H1 (cell line): ENCODE measurements at regions not wholly inside any gene's neighbourhood (a gene's known extent, or its start where the extent isn't known, plus 50 kb on each side); places are given as distances from the start of the nearest gene placed in this dataset.

ENCODE experiments used
- CEBPB ChIP-seq: IDR thresholded peaks from 2 replicates; pipeline ENCODE4 v1.6.1; 2012; ENCODE audit warnings: low read depth, low read length
- NRF1 ChIP-seq: IDR thresholded peaks from 2 replicates; pipeline ENCODE4 v1.6.1; 2011; ENCODE audit warnings: mild to moderate bottlenecking, low read depth, low read length, improper control_type of control experiment
- POLR2AphosphoS5 ChIP-seq: IDR thresholded peaks from 2 replicates; pipeline ENCODE4 v1.6.1; 2011; ENCODE audit warnings: low read depth, low read length
- RBBP5 ChIP-seq: IDR thresholded peaks from 2 replicates; pipeline ENCODE4 v1.7.1; 2012; ENCODE audit warnings: low read depth, mild to moderate bottlenecking, inconsistent platforms, low read length, moderate library complexity, borderline replicate concordance
- SIN3A ChIP-seq, 2 experiments: IDR thresholded peaks in 1 of 2; conservative IDR thresholded peaks in 1 of 2; 2 replicates each; pipeline ENCODE4 v1.6.1; 2011 to 2012; ENCODE audit warnings: low read length in 2 of 2, improper control_type of control experiment in 1 of 2, low read depth in 1 of 2, mild to moderate bottlenecking in 1 of 2
- TCF12 ChIP-seq: IDR thresholded peaks from 2 replicates; pipeline ENCODE4 v1.6.1; 2011; ENCODE audit warnings: low read depth, mild to moderate bottlenecking, low read length
- YY1 ChIP-seq: IDR thresholded peaks from 2 replicates; pipeline ENCODE4 v1.6.1; 2011; ENCODE audit warnings: low read depth, mild to moderate bottlenecking, low read length
- TF ChIP-seq, protein P1 (sequence below), 3 experiments: IDR thresholded peaks; 1 replicate in 2 of 3; 2 replicates in 1 of 3; pipeline versions ENCODE4 v1.5.1 to v1.6.1; 2011; ENCODE audit warnings: low read length in 3 of 3, mild to moderate bottlenecking in 3 of 3, inconsistent platforms in 2 of 3, low read depth in 1 of 3, moderate library complexity in 1 of 3; ENCODE audit not compliant: insufficient read depth in 1 of 3; ENCODE audit errors: control extremely low read depth in 1 of 3
- TF ChIP-seq, protein P2 (sequence below): IDR thresholded peaks from 2 replicates; pipeline ENCODE4 v1.6.1; 2012; ENCODE audit warnings: inconsistent platforms

DNA sequence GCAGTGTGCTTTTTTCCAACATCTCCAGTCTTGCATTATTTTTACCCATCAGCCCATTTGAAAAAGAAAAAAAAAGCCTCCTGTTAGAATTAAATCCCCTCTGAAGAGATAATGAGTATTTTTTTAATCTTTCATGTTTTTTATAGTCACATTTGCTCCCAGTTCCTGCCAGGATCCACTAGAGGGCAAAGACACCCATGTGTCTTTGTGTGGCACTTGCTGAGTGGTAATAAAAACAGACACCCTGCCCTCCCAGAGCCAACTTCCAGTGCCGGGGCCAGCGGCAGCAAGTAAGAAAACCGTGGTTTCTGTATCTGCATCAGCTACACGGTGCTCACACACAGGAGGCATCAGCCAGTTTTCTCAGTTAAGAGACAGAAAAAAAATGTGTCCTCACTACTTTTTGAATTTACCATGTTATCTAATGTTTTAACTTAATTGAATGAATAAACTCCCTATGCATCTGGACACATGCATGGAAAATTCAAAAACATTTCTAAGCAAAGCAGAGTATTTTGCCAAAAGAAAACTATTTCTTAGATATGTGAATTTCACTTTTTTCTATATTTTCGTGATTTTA is 70.2 kb upstream of the PLEKHG4B start:
- TF ChIP-seq CEBPB (no peak), YY1 (no peak), TCF12 (no peak), SIN3A (conservative IDR thresholded peaks at IDR 0.05 in 1 of 2, IDR thresholded peaks at IDR 0.05 in 1 of 2; ENCODE audit: low read depth in 1 of 2, low read length in 2 of 2) (no peak), NRF1 (no peak), POLR2AphosphoS5 (no peak), RBBP5 (no peak)
- TF ChIP-seq, protein P1, sequence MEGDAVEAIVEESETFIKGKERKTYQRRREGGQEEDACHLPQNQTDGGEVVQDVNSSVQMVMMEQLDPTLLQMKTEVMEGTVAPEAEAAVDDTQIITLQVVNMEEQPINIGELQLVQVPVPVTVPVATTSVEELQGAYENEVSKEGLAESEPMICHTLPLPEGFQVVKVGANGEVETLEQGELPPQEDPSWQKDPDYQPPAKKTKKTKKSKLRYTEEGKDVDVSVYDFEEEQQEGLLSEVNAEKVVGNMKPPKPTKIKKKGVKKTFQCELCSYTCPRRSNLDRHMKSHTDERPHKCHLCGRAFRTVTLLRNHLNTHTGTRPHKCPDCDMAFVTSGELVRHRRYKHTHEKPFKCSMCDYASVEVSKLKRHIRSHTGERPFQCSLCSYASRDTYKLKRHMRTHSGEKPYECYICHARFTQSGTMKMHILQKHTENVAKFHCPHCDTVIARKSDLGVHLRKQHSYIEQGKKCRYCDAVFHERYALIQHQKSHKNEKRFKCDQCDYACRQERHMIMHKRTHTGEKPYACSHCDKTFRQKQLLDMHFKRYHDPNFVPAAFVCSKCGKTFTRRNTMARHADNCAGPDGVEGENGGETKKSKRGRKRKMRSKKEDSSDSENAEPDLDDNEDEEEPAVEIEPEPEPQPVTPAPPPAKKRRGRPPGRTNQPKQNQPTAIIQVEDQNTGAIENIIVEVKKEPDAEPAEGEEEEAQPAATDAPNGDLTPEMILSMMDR (IDR thresholded peaks at IDR 0.05; ENCODE audit: control extremely low read depth in 1 of 3, insufficient read depth in 1 of 3, low read depth in 1 of 3, low read length in 3 of 3), result peak in 2 of 3 experiments; percentile 31 to 32; a peak in 3 of 4 replicates
- TF ChIP-seq, protein P2, sequence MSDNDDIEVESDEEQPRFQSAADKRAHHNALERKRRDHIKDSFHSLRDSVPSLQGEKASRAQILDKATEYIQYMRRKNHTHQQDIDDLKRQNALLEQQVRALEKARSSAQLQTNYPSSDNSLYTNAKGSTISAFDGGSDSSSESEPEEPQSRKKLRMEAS, result no peak
